Stimulated activated CD4-positive, alpha-beta T cell treated with anti-CD3 and anti-CD28 coated beads, Interleukin-1b, Interleukin-23, amount 100 ng/mL, for 48 hours (primary cell): ENCODE measurements at regions not wholly inside any gene's neighbourhood (a gene's known extent, or its start where the extent isn't known, plus 50 kb on each side); places are given as distances from the start of the nearest gene placed in this dataset.

Experiments used
- DNase-seq: peaks from one replicate; pipeline ENCODE4 v3.0.0-alpha.2; 2020

DNA sequence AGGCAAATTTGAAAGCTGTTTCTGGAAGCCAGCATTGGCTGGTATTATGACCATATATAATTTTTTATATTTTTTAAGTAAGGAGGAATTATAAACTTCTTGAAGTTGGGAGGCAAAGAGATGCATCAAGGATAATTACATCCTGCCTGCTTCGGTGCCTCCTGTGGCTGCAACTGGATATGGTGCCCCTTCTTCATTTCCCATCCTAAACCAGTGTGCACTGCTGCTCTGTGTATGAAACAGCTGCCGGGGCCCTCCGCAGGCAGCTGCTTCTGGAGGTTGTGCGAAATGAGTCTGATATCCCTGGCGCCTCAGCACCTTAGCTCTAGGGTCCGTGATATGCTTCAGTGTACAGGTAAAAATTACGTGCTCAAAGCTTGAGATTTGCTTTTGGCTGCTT lies 304.2 kb downstream of the ENC1 start:
- no peak for DNase-seq

GRCh38 chr5:74334762-74335384 lies 305.7 kb downstream of the ENC1 start:
- DNase-seq = no peak

- DNase-seq = no peak
Measured at GRCh38 chr5:74334062-74334761, 306.3 kb downstream of the ENC1 start.

- no peak for DNase-seq
Measured at GRCh38 chr5:74333430-74333829, 307.1 kb downstream of the ENC1 start.

- DNase-seq = no peak
Measured at GRCh38 chr5:74332682-74333081, 307.8 kb downstream of the ENC1 start.

- DNase-seq = no peak
Measured at GRCh38 chr5:74332006-74332405, 308.5 kb downstream of the ENC1 start.

DNA sequence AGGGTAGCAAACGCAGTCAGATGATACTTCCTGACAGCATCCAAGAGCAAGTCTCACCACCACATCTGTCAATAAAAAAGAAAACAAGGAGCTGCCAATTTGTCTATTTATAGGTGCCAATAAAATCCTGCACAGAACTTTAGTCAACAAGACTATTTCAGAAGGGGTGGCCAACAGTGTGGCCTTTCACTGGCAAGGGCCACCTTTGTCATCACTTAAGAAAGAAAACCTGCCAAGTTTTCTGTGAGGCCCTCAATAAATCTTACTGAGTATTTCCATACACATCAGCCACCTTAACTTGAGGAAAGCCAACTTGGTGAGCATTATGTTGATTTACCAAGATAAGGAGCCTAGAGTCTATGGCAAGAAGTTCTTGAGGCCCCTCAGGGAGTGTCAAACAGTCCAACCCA lies 312.3 kb downstream of the ENC1 start:
- no peak for DNase-seq

GRCh38 chr5:74327339-74327685 lies 313.2 kb downstream of the ENC1 start:
- DNase-seq = no peak

- peak; percentile 72 for DNase-seq
Measured at GRCh38 chr5:74326571-74327338, 313.8 kb downstream of the ENC1 start.

DNA sequence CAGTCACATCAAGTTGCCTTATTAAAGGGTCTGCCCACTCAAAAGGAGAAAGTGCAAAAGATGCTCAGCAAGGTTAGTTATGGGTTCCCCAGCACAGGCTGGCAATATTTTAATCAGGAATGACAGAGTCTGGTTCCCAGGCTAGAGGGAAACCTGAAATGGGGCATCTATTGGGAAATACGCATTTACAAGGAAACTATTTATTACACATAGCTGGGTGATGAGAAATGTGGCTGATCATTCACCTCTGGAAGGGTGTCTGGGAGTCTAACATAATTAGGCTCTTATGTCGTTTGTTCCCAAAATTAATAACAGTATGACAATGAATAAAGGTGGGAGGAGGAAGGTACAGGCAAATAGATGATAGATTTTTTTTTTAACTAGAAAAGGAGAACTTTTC lies 314.7 kb downstream of the ENC1 start:
- DNase-seq = no peak

DNA sequence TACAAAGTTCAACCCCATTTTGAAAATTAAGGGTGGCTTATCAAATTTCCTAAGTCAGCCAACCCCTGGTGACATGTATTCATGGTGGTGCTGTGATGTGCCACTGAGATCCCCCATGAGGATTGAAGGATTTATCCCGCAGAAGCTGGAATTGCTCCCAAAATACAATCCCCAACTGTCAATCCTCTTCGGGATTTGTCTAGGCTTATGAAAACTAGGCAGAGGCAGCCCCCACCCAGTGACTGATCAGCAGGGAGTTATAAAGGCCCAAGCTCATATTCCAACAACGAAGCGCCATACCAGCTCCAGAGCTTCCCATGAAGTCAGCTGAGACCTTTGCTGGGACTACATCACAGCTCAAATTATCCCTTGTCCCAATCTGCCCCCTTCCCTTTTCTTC lies 316.0 kb downstream of the ENC1 start:
- no peak for DNase-seq

DNA sequence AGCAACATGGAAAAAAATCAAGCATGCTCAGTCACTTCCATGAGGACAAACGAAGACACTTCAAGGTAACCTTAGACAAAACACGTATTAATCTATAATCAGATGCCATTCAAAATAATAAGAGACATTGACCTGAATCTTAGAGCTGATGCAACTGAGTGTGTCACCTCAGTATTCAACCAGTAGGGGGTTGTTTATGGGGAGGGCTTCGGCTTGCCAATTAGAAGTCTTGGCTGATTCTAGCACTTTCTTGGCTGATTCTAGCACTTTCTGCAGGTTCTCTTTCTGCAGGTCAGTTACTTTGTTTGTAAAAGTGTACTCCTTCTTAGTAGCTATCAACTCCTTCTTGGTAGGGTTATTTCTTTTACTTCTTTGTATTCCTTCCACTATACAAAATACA lies 317.6 kb downstream of the ENC1 start:
- DNase-seq = no peak

DNA sequence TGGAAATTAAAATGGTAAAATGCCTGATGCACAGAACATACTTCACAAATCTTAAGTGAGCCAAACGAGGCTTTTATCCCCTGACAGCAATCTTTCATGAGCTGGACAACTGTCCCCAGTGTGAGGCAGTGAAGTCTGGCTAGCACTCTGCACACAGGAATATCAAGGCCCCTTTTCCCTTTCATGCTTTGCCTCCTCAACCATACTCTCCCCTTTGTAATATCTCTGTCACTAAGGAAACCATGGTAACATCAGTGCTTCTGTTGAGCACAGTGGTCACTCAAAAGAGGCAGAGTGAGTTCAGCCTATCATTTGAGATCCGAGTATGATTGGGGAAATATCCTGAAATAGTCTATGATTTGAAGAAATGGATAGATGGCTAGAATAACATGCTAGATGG lies 318.3 kb downstream of the ENC1 start:
- no peak for DNase-seq

GRCh38 chr5:74321326-74321725 lies 319.2 kb downstream of the ENC1 start:
- no peak for DNase-seq

GRCh38 chr5:74320526-74320925 lies 320.0 kb downstream of the ENC1 start:
- DNase-seq = no peak

DNA sequence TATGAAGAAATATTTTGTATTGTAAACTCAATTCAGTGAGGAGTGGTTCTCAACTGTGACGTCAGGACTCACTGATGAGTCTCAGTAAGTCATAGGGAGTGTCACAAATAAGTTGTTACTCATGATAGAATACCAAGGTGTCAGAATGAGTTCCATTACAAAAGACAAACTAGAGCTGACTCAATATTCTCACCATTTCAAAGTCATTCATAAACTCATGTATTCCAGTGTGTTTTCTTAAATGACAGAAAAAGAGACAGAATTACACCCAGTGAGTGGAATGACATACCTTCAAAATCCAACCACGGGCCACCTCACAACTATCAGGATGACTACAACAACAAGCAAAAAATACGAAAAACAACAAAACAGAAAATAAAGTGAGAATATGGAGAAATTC lies 321.5 kb downstream of the ENC1 start:
- DNase-seq = peak; percentile 52

DNA sequence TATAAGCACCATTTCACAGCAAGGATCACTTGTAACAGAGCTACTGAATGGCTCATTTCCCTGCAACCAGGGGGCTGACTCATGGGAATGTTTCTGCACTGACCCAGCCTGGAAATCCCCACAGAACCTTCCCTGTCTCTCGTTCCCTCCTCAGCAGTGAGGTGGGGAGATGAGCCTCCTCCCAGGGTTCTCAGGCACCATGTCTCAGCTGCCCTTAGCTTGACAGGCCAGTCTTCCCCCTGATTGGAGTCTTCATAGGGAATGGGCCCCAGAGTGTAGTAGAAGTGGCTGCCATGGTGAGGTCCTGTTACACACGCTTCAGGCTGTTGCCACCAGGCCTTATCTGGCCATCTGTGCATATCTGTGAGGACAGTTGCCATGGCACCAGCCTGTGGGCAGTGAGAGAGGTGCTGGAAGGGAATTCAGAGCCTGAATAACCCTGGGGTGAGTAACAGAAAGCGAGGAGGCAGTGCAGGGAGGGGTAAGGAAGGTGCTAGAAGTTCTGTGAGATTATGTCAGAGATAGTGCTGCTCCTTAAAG lies 324.4 kb downstream of the ENC1 start:
- peak; percentile 29 for DNase-seq

DNA sequence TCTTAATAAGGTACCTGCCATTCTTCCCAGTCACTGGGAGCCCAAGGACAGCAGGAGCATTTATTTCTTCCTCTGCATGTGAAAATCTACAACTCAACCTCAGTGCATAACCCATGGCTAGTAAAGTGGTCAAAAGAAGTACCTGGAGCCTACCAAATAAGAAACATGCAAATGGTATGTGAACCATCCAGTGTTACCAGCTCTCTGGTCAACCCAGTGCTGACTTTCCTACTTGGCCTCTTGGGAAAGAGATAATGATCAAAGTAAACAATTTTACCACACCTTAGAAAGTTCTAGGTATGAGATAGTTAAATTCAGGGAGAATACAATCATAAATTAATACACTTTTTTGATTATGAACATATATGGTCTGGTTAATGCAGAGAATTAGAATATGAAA lies 325.6 kb downstream of the ENC1 start:
- DNase-seq = no peak

- no peak for DNase-seq
Measured at GRCh38 chr5:74313896-74314295, 326.6 kb downstream of the ENC1 start.

- DNase-seq = no peak
Measured at GRCh38 chr5:74312746-74313145, 327.8 kb downstream of the ENC1 start.

DNA sequence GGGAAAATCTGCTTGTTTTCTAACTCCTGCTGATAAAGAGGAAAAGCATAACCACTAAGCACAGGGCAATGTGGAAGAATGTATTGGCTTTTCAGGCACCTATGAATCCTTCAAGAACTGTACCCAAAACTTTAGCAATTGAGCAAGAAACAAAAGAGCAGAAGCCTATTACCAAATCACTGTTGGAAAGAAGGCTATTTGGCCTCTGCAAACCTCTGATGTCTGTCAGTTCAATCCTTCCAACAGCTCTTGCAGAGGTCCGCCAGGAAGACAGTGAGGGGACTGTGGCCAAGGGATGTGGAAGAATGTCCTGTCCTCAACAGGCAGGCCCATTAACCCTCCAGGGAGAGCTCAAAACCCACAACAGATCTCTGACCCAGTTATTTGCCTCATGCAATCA lies 328.6 kb downstream of the ENC1 start:
- DNase-seq = no peak

DNA sequence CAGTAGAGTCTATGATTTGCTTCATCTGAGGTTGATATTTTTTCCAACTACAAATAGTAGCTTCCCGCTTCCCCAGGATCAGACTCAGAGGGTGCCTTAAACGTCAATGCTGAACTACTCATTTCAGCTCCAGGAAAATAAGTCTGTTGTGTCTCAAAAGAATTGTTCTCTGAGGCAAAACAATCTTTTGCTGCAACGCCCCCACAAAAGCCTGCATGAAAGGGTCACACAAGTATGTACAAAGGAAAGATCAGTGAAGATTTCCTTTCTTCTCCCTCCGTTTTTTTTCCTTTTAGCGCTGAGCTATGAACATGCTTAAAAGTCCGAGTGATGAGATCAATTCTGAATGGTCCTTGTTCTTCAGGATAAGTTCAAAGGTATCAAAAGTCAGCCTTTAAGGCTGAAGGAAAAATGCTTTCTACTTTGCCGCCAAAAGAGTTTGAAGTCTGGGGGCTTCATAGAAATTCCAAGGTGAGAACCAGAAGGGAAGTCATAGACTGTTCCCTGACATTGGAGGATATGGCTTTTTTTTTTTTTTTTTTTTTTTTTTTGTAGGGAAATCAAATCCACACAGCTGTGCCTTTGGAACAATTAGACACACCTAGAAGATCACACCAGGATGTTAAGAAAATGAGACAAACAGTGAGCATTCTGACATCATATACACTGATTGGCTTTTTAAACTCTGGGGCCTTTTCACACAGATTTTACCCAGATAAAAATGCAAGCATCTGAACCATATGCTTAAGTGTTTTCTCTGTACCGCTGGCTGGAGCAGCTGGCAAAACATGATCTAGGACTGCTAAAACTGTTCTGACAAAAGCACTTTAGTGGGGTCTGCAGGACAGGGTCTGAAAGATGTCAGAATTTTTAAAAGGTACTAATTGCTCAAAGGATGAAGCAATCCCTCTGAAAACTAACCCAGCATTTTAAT lies 329.3 kb downstream of the ENC1 start:
- no peak for DNase-seq

- DNase-seq = no peak
Measured at GRCh38 chr5:74310386-74310785, 330.1 kb downstream of the ENC1 start.
